ENCODE measurements at regions not wholly inside any gene's neighbourhood (a gene's known extent, or its start where the extent isn't known, plus 50 kb on each side); places are given as distances from the start of the nearest gene placed in this dataset.

- no peak for FAIRE-seq
- H3K9me3 ChIP-seq (replicated peaks; ENCODE audit: control insufficient read depth, insufficient read depth, low read length) = no peaks in the 10 kb centered on the region
- no peak overlapping the region for H2AFZ ChIP-seq (ENCODE audit: low read depth, low read length)
- no peak overlapping the region for H3K4me2 ChIP-seq (ENCODE audit: insufficient read depth, low read length)
- intact Hi-C loops (cut with micrococcal nuclease) = no loop called here
- TF ChIP-seq POLR2AphosphoS5 (IDR thresholded peaks at IDR 0.05; ENCODE audit: insufficient read depth, low read depth, low read length) (no peak), POLR2A (IDR thresholded peaks at IDR 0.05; ENCODE audit: low read depth, low read length) (no peak), JUN (IDR thresholded peaks at IDR 0.05; ENCODE audit: borderline replicate concordance, insufficient read depth, insufficient read length, low read depth) (no peak), CTCF (IDR thresholded peaks at IDR 0.05; ENCODE audit: extremely low read depth in 1 of 2, insufficient read depth in 1 of 2, low read depth in 1 of 2, low read length in 2 of 2) (no peak)
- no peak overlapping the region for H3K9ac ChIP-seq (replicated peaks; ENCODE audit: extremely low read depth, insufficient read depth, low read length)
- H3K4me1 ChIP-seq (ENCODE audit: control insufficient read depth, extremely low read depth, insufficient read depth, low read length) = no peaks in the 10 kb centered on the region
- ChIA-PET CTCF (no interaction called here), POLR2A (no interaction called here)
- no peaks in the 10 kb centered on the region for H4K20me1 ChIP-seq (replicated peaks; ENCODE audit: control insufficient read depth, extremely low read depth, insufficient read depth, low read length)
- no peaks in the 10 kb centered on the region for H3K79me2 ChIP-seq (ENCODE audit: control insufficient read depth, insufficient read depth, low read length)
- no peak for DNase-seq (ENCODE audit: low read depth, low spot score)
- dilution Hi-C loops (cut with MboI; ENCODE audit: extremely low pct_ligation_motif_present, low sequenced_read_pairs) = no loop called here
- H3K27ac ChIP-seq (ENCODE audit: insufficient read depth, low read depth, low read length) = no peak overlapping the region
- H3K36me3 ChIP-seq (ENCODE audit: control insufficient read depth in 2 of 2, extremely low read depth in 1 of 2, insufficient read depth in 2 of 2, low read length in 2 of 2) = no peaks in the 10 kb centered on the region
- H3K9me1 ChIP-seq (replicated peaks; ENCODE audit: control insufficient read depth, extremely low read depth, insufficient read depth, low read length) = no peaks in the 10 kb centered on the region
- no TSS peak for BruUV-seq (replicated peaks)
- H3K4me3 ChIP-seq (replicated peaks in 1 of 3; ENCODE audit: insufficient read depth in 1 of 3, low read depth in 1 of 3, low read length in 3 of 3) = no peak overlapping the region
- H3K27me3 ChIP-seq (ENCODE audit: control insufficient read depth in 2 of 2, insufficient read depth in 2 of 2, low read length in 2 of 2) = no peaks in the 10 kb centered on the region
Observed at GRCh38 chr13:62760724-62761123, 1345.1 kb upstream of the PCDH20 start.

- dilution Hi-C loops (cut with MboI; ENCODE audit: extremely low pct_ligation_motif_present, low sequenced_read_pairs) (no loop called here), intact Hi-C loops (cut with micrococcal nuclease) (loop anchor here (5.0 kb wide), 1 partner anchor 835 kb away; no protein-coding TSS in a partner anchor)
- no peaks in the 10 kb centered on the region for H3K4me1 ChIP-seq (ENCODE audit: control insufficient read depth, extremely low read depth, insufficient read depth, low read length)
- no peak overlapping the region for H3K4me2 ChIP-seq (ENCODE audit: insufficient read depth, low read length)
- H3K9me3 ChIP-seq (replicated peaks; ENCODE audit: control insufficient read depth, insufficient read depth, low read length) = peaks cover 1% of the 10 kb centered on the region
- no peak for FAIRE-seq
- TF ChIP-seq MYC (IDR thresholded peaks at IDR 0.05; ENCODE audit: low read depth, low read length) (no peak), JUN (IDR thresholded peaks at IDR 0.05; ENCODE audit: borderline replicate concordance, insufficient read depth, insufficient read length, low read depth) (no peak), GATA2 (IDR thresholded peaks at IDR 0.05; ENCODE audit: insufficient read depth, insufficient read length, low read depth, low read length) (no peak), MAX (IDR thresholded peaks at IDR 0.05; ENCODE audit: insufficient read depth, insufficient read length) (no peak), POLR2A (IDR thresholded peaks at IDR 0.05; ENCODE audit: low read depth, low read length) (no peak), POLR2AphosphoS5 (IDR thresholded peaks at IDR 0.05; ENCODE audit: insufficient read depth, low read depth, low read length) (no peak), EZH2 (IDR thresholded peaks at IDR 0.05; ENCODE audit: borderline replicate concordance, low read depth, low read length, severe bottlenecking) (no peak), CTCF (IDR thresholded peaks at IDR 0.05; ENCODE audit: extremely low read depth in 1 of 2, insufficient read depth in 1 of 2, low read depth in 1 of 2, low read length in 2 of 2) (no peak), FOS (IDR thresholded peaks at IDR 0.05; ENCODE audit: borderline replicate concordance, insufficient read depth, low read length) (no peak)
- H2AFZ ChIP-seq (ENCODE audit: low read depth, low read length) = no peak overlapping the region
- DNase-seq (ENCODE audit: low read depth, low spot score) = no peak
- no peak overlapping the region for H3K27ac ChIP-seq (ENCODE audit: insufficient read depth, low read depth, low read length)
- H3K79me2 ChIP-seq (ENCODE audit: control insufficient read depth, insufficient read depth, low read length) = no peaks in the 10 kb centered on the region
- H3K9me1 ChIP-seq (replicated peaks; ENCODE audit: control insufficient read depth, extremely low read depth, insufficient read depth, low read length) = no peaks in the 10 kb centered on the region
- POLR2A ChIA-PET = no interaction called here
- H4K20me1 ChIP-seq (replicated peaks; ENCODE audit: control insufficient read depth, extremely low read depth, insufficient read depth, low read length) = no peaks in the 10 kb centered on the region
- BruUV-seq (replicated peaks) = no TSS peak
- H3K9ac ChIP-seq (replicated peaks; ENCODE audit: extremely low read depth, insufficient read depth, low read length) = no peak overlapping the region
- CTCF ChIA-PET = no interaction called here
- no peaks in the 10 kb centered on the region for H3K36me3 ChIP-seq (ENCODE audit: control insufficient read depth in 2 of 2, extremely low read depth in 1 of 2, insufficient read depth in 2 of 2, low read length in 2 of 2)
- no peak overlapping the region for H3K4me3 ChIP-seq (replicated peaks in 1 of 3; ENCODE audit: insufficient read depth in 1 of 3, low read depth in 1 of 3, low read length in 3 of 3)
- no peaks in the 10 kb centered on the region for H3K27me3 ChIP-seq (ENCODE audit: control insufficient read depth in 2 of 2, insufficient read depth in 2 of 2, low read length in 2 of 2)
Observed at GRCh38 chr13:62747629-62748028, 1332.0 kb upstream of the PCDH20 start.

Measured in endothelial cell of umbilical vein (primary cell).